Left colon (tissue), 2 donors: ENCODE measurements at regions not wholly inside any gene's neighbourhood (a gene's known extent, or its start where the extent isn't known, plus 50 kb on each side); places are given as distances from the start of the nearest gene placed in this dataset.
"Not testable (repeated sequence)": the region's sequence is repeated elsewhere in the genome, so short reads cannot be mapped to it uniquely, and the experiment has no call there.

ENCODE experiments used
- ATAC-seq: fragments of 200-7000 bp; cut with Tn5 transposase; one replicate; pipeline ENCODE4 v1.9.1; 2020; ENCODE audit warnings: mild to moderate bottlenecking, moderate library complexity
- DNase-seq, 2 donors: peaks; one replicate each; pipeline ENCODE4 v3.0.0-alpha.2; 2020
- intact Hi-C, 2 donors: fragments of 100-400 bp; cut with DNase I in 1 of 2; cut with micrococcal nuclease in 1 of 2; formaldehyde crosslinking; loops; one replicate each; pipeline versions ENCODE4 v1.11.2 to v1.14.0; 2022; cut with DNase I, micrococcal nuclease
- donor health status: DM: no; HTN: no; CAD: no.
- donor health status: DM: yes; HTN: yes; CAD: no.

DNA sequence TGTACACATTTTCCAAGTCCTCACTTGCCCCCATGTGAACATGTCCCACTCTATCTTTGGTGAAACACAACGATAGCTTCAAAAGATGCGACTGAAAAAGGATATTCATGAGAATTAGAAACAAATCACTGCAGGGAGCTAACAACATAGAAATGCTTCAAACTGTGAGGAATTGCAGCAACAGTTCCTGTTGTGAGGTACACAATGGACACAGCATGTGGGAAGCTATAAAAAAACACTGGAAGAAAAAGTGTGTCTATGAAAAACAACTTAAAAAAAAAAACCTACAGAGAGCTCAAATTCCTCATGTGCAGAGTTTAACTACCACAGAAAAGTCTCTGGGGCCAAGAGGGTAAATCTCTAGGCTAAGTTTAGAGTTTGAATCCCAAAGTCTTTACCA, 51.6 kb upstream of the BLTP1 start:
- DNase-seq = no peak
- intact Hi-C loops = no loop called here
- no peak for ATAC-seq

GRCh38 chr4:122099896-122100295, 52.2 kb upstream of the BLTP1 start:
- ATAC-seq (no peak), DNase-seq (no peak)
- intact Hi-C loops = no loop called here

- ATAC-seq (no peak), DNase-seq (no peak)
- intact Hi-C loops = no loop called here
These were observed 60.2 kb upstream of the BLTP1 start for GRCh38 chr4:122091836-122092405.

DNA sequence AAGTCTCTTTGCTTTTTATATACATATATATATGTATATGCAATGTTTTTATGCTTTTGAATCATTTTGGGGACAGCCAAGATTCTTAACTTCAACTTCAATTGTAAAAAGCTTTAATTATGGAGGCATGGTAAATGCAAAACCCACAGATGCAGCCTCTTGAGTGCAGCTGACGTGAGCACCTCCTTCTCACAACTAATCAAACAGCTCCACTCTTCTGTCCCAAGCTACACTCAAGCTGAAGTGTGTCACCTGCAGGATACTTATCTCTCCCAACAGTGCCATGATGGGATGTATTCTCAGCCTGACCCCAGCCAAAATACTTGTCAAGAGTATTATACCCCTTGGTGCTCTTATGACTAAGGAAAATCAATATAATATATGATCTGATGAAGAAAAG, 60.7 kb upstream of the BLTP1 start:
- intact Hi-C loops = no loop called here
- ATAC-seq = no peak
- DNase-seq = no peak

DNA sequence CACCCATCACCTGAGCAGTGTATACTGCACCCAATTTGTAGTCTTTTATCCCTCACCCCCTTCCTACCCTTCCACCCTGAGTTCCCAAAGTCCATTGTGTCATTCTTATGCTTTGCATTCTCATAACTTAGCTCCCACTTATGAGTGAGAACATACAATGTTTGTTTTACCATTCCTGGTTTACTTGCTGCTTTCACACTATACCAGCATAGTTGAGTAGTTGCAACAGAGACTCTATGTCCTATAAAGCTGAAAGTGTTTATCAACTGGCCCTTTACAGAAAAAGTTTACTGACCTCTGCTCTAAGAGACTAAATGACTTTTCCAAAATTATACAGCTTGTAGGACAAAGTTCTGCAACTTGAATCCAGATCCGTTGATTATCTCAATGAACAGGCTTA, 61.1 kb upstream of the BLTP1 start:
- intact Hi-C loops = no loop called here
- ATAC-seq (no peak), DNase-seq (no peak)

- intact Hi-C loops = no loop called here
- no peak for ATAC-seq
- no peak for DNase-seq
These were observed 65.6 kb upstream of the BLTP1 start for GRCh38 chr4:122086338-122087065.

- ATAC-seq = no peak
- DNase-seq = no peak
- intact Hi-C loops = no loop called here
These were observed 68.1 kb upstream of the BLTP1 start for GRCh38 chr4:122083989-122084388.

DNA sequence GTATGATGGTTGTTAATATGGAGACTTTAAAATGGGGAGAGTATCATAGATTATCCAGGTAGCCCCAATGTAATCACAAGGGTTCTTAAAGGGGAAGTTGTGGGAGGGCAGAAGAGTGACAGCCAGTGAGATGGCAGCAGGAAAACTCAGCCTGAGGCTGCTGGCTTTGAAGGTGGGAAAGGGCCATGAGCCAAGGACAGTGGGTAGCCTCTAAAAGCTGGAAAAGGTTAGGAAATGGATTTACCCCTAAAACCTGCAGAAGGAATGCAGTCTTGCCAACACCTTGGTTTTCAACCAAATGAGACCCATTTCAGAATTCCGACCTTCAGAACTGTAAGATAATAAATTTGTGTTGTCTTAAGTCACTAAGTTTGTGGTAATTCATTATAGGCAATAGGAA, 68.8 kb upstream of the BLTP1 start:
- DNase-seq (no peak), ATAC-seq (no peak)
- intact Hi-C loops = no loop called here

DNA sequence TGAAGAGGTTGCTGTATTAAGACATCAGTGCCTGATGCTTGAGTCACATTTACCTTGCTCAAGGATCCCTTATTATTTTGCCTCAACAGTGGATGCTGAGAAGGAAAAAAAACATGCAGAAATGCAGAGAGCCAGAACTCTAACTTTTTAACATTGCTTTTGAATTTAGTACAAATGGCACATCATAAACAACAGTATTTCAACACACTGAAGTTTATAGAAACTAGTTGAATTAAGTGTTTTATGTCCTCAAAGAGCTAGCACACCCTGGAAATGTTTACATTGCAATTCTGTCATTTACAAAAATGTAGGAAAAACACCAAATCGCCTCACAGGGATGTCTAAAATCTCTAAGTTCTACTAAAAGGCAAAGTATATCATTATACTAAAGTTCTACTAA, 69.5 kb upstream of the BLTP1 start:
- no peak for DNase-seq

GRCh38 chr4:122077653-122078052, 74.5 kb upstream of the BLTP1 start:
- DNase-seq, ATAC-seq, intact Hi-C loops: not testable (repeated sequence)

More for the DNA sequence above, 69.5 kb upstream of the BLTP1 start:
- intact Hi-C loops = no loop called here
- no peak for ATAC-seq

- peak; percentile 67 for ATAC-seq
- intact Hi-C loops, DNase-seq: not testable (repeated sequence)
These were observed 75.3 kb upstream of the BLTP1 start for GRCh38 chr4:122076835-122077234.

GRCh38 chr4:122073615-122074014, 78.5 kb upstream of the BLTP1 start:
- DNase-seq (no peak), ATAC-seq (no peak)
- intact Hi-C loops = no loop called here

- DNase-seq = no peak
- ATAC-seq = no peak
- intact Hi-C loops = no loop called here
These were observed 86.2 kb upstream of the BLTP1 start for GRCh38 chr4:122065915-122066314.

- intact Hi-C loops = no loop called here
- DNase-seq (no peak), ATAC-seq (no peak)
These were observed 87.0 kb upstream of the BLTP1 start for GRCh38 chr4:122065149-122065548.

DNA sequence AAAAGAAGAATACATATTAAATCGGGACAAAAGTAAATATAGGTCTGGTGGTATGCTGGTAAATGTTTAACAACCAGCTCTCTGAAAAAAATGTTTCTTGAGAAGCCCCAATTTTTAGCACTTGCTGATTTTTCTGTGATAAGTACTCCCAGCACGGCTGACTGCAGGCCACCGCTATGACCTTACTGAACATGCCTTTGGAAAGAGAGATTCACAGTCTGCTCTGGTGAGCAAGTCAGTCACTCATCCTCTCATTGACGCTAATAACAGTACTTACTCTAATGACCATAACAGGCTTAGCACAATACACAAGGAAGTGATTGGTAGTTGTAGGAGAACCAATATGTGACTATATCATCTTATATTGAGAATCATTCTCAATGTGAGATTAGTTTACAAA, 98.9 kb upstream of the BLTP1 start:
- ATAC-seq = no peak
- intact Hi-C loops = no loop called here
- no peak for DNase-seq

- intact Hi-C loops = no loop called here
- ATAC-seq (no peak), DNase-seq (no peak)
These were observed 99.5 kb upstream of the BLTP1 start for GRCh38 chr4:122052677-122053076.

DNA sequence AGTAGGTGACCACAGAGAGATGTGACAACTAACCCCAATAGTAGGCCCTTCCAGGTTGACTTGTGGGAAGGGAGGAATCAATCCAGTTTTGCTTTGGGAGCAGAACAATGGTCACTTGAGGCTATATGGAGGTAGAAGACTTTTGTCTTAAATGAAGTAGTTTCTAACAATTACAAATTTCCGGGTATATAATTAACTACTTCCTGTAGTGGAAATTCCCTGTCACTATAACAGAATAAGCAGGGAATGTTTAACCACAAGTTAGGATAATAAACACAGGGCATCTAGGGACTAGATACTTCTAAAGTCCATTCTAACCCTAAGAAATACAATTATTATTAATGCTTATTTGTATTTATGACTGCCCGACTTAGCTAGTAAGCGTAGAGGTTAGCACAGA, 99.0 kb upstream of the TRPC3 start:
- intact Hi-C loops = no loop called here
- no peak for DNase-seq
- no peak for ATAC-seq

DNA sequence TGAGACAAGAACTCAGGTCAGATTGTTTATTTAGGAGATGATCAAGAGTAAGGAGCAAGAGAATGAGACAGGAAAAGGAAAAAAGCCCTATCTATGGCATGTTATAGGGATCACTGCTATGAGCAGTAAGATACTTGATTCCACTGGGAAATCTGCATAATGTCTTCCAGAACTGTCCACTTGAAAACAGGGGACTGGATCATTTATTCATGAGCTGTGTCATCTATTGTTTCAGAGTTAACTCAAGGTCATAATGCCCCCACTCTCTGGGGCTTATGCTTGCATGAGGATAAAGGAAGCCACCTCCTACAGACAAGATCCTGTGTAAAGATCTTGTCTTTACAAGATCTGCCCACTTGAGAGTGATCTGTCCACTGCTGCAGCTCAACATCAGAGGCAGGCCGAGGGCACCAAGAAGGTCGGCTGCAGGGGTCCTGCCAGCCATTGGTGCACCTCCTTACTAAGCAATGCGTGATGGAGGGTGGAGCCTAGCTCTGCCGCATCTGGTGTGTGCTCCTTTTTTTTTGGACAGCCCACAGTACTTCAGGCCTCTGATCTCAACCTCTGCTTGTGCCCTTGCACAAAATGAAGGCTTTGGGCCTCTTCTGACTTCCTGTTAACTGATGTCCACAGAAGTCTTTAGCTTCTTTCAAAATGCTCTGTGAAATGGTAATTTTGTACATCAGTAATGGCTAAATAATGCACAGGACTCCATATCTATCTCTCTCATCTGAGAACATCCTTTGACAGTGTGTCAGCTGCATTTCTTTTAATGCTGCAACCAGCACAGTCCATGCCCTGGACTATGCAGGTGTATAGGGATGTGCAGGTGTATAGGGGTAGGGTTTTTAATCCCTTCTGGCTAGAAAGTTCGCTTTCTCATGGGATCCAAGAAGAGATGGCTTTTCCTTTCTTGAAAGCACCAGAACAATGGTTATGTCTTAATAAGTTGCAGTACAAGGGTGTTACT, 95.9 kb upstream of the TRPC3 start:
- intact Hi-C loops = no loop called here
- ATAC-seq = no peak
- DNase-seq = no peak

DNA sequence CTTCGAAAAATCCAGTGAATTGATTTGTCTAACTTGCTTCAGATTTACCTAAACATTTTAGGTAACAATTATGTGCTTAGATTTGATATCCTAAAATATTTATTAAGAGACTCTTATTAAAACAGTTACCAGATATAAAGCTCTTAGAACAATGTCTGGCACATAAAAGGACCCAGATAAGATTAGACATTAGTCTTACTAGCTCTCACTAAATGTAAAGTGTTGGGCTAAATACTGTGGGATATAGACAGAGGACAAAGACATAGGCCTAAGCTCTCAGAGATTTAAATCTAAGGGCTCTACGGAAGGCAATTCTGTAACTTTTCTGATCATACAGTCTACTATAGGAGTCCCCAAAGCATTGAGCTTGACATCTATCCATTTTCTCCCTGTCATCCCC, 94.4 kb upstream of the TRPC3 start:
- intact Hi-C loops = no loop called here
- DNase-seq (no peak), ATAC-seq (no peak)

- intact Hi-C loops = no loop called here
- no peak for DNase-seq
- ATAC-seq = no peak
These were observed 93.7 kb upstream of the TRPC3 start for GRCh38 chr4:122045533-122045932.
